22Rv1 (cell line): ENCODE measurements at regions not wholly inside any gene's neighbourhood (a gene's known extent, or its start where the extent isn't known, plus 50 kb on each side); places are given as distances from the start of the nearest gene placed in this dataset.

Experiments used
- ZFX ChIP-seq: fragments of 450-650 bp; IDR thresholded peaks from 2 replicates; pipeline ENCODE4 v1.6.1; 2017; ENCODE audit warnings: antibody characterized with exemption, borderline replicate concordance
- TF ChIP-seq, protein P1 (sequence below): fragments of 450-650 bp; IDR thresholded peaks from 2 replicates; pipeline ENCODE4 v1.5.1; 2017; ENCODE audit warnings: mild to moderate bottlenecking

DNA sequence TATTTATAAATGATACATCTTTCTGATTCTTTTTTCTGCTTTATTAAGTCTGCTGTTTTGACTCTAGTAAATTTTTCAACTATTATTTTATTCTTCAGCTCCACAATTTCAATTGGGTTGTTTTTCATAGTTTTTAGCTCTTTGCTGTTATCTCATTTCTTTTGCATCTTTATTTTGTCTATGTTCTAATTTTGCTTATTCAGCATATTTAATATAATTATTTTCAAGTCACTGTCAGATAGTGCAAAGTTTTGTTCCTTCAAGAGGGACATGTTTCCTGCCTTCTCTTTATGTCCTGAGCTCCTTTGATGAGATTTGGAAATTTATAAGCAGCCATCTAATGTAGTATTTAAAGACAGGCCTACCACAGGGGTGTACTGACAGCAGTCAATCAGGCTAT is 131.5 kb upstream of the ZNF722 start:
- TF ChIP-seq, protein P1, sequence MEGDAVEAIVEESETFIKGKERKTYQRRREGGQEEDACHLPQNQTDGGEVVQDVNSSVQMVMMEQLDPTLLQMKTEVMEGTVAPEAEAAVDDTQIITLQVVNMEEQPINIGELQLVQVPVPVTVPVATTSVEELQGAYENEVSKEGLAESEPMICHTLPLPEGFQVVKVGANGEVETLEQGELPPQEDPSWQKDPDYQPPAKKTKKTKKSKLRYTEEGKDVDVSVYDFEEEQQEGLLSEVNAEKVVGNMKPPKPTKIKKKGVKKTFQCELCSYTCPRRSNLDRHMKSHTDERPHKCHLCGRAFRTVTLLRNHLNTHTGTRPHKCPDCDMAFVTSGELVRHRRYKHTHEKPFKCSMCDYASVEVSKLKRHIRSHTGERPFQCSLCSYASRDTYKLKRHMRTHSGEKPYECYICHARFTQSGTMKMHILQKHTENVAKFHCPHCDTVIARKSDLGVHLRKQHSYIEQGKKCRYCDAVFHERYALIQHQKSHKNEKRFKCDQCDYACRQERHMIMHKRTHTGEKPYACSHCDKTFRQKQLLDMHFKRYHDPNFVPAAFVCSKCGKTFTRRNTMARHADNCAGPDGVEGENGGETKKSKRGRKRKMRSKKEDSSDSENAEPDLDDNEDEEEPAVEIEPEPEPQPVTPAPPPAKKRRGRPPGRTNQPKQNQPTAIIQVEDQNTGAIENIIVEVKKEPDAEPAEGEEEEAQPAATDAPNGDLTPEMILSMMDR, result no peak
- no peak for TF ChIP-seq ZFX
